MCF 10A (cell line): ENCODE measurements at regions not wholly inside any gene's neighbourhood (a gene's known extent, or its start where the extent isn't known, plus 50 kb on each side); places are given as distances from the start of the nearest gene placed in this dataset.

Experiments
- BruUV-seq: library from RNA; stranded (reverse); fragments of 400-500 nt; replicated peaks from 2 replicates; lab custom pipeline; 2021; lab: Mats Ljungman, UMichigan
- CTCF ChIA-PET: fragments of 300-600 bp; sonication (Branson Sonifier 250); formaldehyde crosslinking; extraction: SDS; loops from one replicate; lab custom pipeline; 2021; ENCODE audit warnings: antibody characterized with exemption, inconsistent platforms; lab: Yijun Ruan, JAX
- POLR2A ChIA-PET: fragments of 300-600, 350-650 bp; sonication (Branson Sonifier 250); formaldehyde crosslinking; extraction: SDS; loops from one replicate; lab custom pipeline; 2020; ENCODE audit warnings: antibody characterized with exemption, inconsistent platforms; lab: Yijun Ruan, JAX
- DNase-seq: peaks from one replicate; pipeline ENCODE4 v3.0.0-alpha.2; 2018; ENCODE audit not compliant: unreplicated experiment
- H3K27ac Mint-ChIP-seq: one replicate; pipeline ENCODE4 v1.8.0; 2022; ENCODE audit warnings: mild to moderate bottlenecking, low read depth, mixed read lengths; ENCODE audit not compliant: unreplicated experiment
- H3K27me3 Mint-ChIP-seq: one replicate; pipeline ENCODE4 v1.8.0; 2022; ENCODE audit warnings: mixed read lengths; ENCODE audit not compliant: insufficient read depth, unreplicated experiment
- H3K36me3 Mint-ChIP-seq: one replicate; pipeline ENCODE4 v1.8.0; 2022; ENCODE audit warnings: mild to moderate bottlenecking, moderate library complexity, mixed read lengths; ENCODE audit not compliant: insufficient read depth, unreplicated experiment
- H3K4me1 Mint-ChIP-seq: one replicate; pipeline ENCODE4 v1.8.0; 2022; ENCODE audit warnings: mixed read lengths; ENCODE audit not compliant: insufficient read depth, unreplicated experiment
- H3K4me3 Mint-ChIP-seq: one replicate; pipeline ENCODE4 v1.8.0; 2022; ENCODE audit warnings: mild to moderate bottlenecking, moderate library complexity, mixed read lengths; ENCODE audit not compliant: unreplicated experiment
- H3K9me3 Mint-ChIP-seq: one replicate; pipeline ENCODE4 v1.8.0; 2022; ENCODE audit warnings: mixed read lengths; ENCODE audit not compliant: unreplicated experiment
- CTCF ChIP-seq: fragments of 200-600 bp; IDR thresholded peaks from one replicate; pipeline ENCODE4 v1.8.0; 2022; ENCODE audit warnings: antibody characterized with exemption, mild to moderate bottlenecking; ENCODE audit not compliant: unreplicated experiment
- intact Hi-C: fragments of 100-400 bp; cut with micrococcal nuclease; formaldehyde crosslinking; loops from 2 replicates; pipeline ENCODE4 v1.14.1; 2022

GRCh38 chr20:52681288-52681687, 290.9 kb upstream of the TSHZ2 start:
- ChIA-PET CTCF (interaction anchor here (0.6 to 0.8 kb wide), 2 partner anchors 196 to 384 kb away, joined by 3 read pairs; no protein-coding TSS in a partner anchor), POLR2A (interaction anchor here (0.6 kb wide), 1 partner anchor 23 kb away, joined by 3 read pairs; no protein-coding TSS in a partner anchor)
- H3K27me3 Mint-ChIP-seq, result no peaks in the 10 kb centered on the region
- peaks cover 17% of the 10 kb centered on the region for H3K9me3 Mint-ChIP-seq
- no peak overlapping the region for H3K4me3 Mint-ChIP-seq
- no peaks in the 10 kb centered on the region for H3K36me3 Mint-ChIP-seq
- no peak for TF ChIP-seq CTCF
- BruUV-seq, result no TSS peak
- intact Hi-C loops, result no loop called here
- H3K4me1 Mint-ChIP-seq, result no peaks in the 10 kb centered on the region
- no peak for DNase-seq
- no peak overlapping the region for H3K27ac Mint-ChIP-seq

- H3K36me3 Mint-ChIP-seq, result no peaks in the 10 kb centered on the region
- no peaks in the 10 kb centered on the region for H3K27me3 Mint-ChIP-seq
- ChIA-PET POLR2A (no interaction called here), CTCF (interaction anchor here (0.6 to 0.7 kb wide), 2 partner anchors 1117 to 1326 kb away, joined by 3 read pairs; no protein-coding TSS in a partner anchor)
- H3K9me3 Mint-ChIP-seq, result peaks cover 12% of the 10 kb centered on the region
- BruUV-seq, result no TSS peak
- no peak for TF ChIP-seq CTCF
- H3K4me3 Mint-ChIP-seq, result no peak overlapping the region
- H3K27ac Mint-ChIP-seq, result no peak overlapping the region
- no peak for DNase-seq
- no peaks in the 10 kb centered on the region for H3K4me1 Mint-ChIP-seq
- intact Hi-C loops, result no loop called here
These were observed 294.9 kb upstream of the TSHZ2 start for GRCh38 chr20:52677216-52677615.

GRCh38 chr20:52676283-52676995, 295.7 kb upstream of the TSHZ2 start:
- ChIA-PET POLR2A (no interaction called here), CTCF (no interaction called here)
- intact Hi-C loops, result no loop called here
- no peak for TF ChIP-seq CTCF
- Mint-ChIP-seq H3K4me3 (no peak overlapping the region), H3K36me3 (no peaks in the 10 kb centered on the region), H3K9me3 (peaks cover 12% of the 10 kb centered on the region), H3K4me1 (no peaks in the 10 kb centered on the region), H3K27me3 (no peaks in the 10 kb centered on the region), H3K27ac (no peak overlapping the region)
- no peak for DNase-seq
- BruUV-seq, result no TSS peak

- H3K36me3 Mint-ChIP-seq, result no peaks in the 10 kb centered on the region
- H3K27ac Mint-ChIP-seq, result no peak overlapping the region
- CTCF ChIA-PET, result no interaction called here
- H3K4me3 Mint-ChIP-seq, result no peak overlapping the region
- BruUV-seq, result no TSS peak
- no peaks in the 10 kb centered on the region for H3K27me3 Mint-ChIP-seq
- H3K4me1 Mint-ChIP-seq, result no peaks in the 10 kb centered on the region
- TF ChIP-seq CTCF, result no peak
- H3K9me3 Mint-ChIP-seq, result peaks cover 12% of the 10 kb centered on the region
- intact Hi-C loops, result no loop called here
- POLR2A ChIA-PET, result no interaction called here
- no peak for DNase-seq
These were observed 296.8 kb upstream of the TSHZ2 start for GRCh38 chr20:52675375-52675774.
